Keratinocyte (primary cell): ENCODE measurements at regions not wholly inside any gene's neighbourhood (a gene's known extent, or its start where the extent isn't known, plus 50 kb on each side); places are given as distances from the start of the nearest gene placed in this dataset.

Experiments used
- DNase-seq: peaks from one replicate; pipeline ENCODE4 v3.0.0-alpha.2; 2011; ENCODE audit warnings: low read depth, missing footprints, low spot score
- FAIRE-seq: peaks from 2 replicates; lab custom pipeline; 2011; peaks lifted over from hg19 to GRCh38; lab: Jason Lieb, UNC
- H2AFZ ChIP-seq: 2 replicates; pipeline ENCODE4 v1.6.0; 2012; ENCODE audit warnings: low read length, control low read depth, inconsistent platforms; ENCODE audit not compliant: control insufficient read depth
- H3K27ac ChIP-seq: 2 replicates; pipeline ENCODE4 v1.5.1; 2011; ENCODE audit warnings: low read length; ENCODE audit not compliant: control insufficient read depth, insufficient read depth
- H3K27me3 ChIP-seq: 3 replicates; pipeline ENCODE4 v1.6.0; 2011; ENCODE audit warnings: low read length; ENCODE audit not compliant: control insufficient read depth, insufficient read depth; ENCODE audit errors: extremely low read depth
- H3K36me3 ChIP-seq, 2 experiments: 2 replicates in 1 of 2; 3 replicates in 1 of 2; pipeline ENCODE4 v1.5.1; 2011; ENCODE audit warnings: low read length in 2 of 2, mild to moderate bottlenecking in 1 of 2; ENCODE audit not compliant: control insufficient read depth in 2 of 2, insufficient read depth in 2 of 2; ENCODE audit errors: extremely low read depth in 1 of 2
- H3K4me1 ChIP-seq: 3 replicates; pipeline ENCODE4 v1.5.1; 2011; ENCODE audit warnings: low read length; ENCODE audit not compliant: control insufficient read depth, insufficient read depth; ENCODE audit errors: extremely low read depth
- H3K4me2 ChIP-seq: 3 replicates; pipeline ENCODE4 v1.6.0; 2011; ENCODE audit warnings: low read depth, low read length; ENCODE audit not compliant: control insufficient read depth, insufficient read depth; ENCODE audit errors: extremely low read depth
- H3K4me3 ChIP-seq, 3 experiments: fragments of 200-600 bp in 1 of 3; sonication (generic) in 1 of 3; 2 replicates in 2 of 3; 3 replicates in 1 of 3; pipeline ENCODE4 v1.5.1; 2011 to 2016; ENCODE audit warnings: low read length in 3 of 3, mild to moderate bottlenecking in 3 of 3, control low read depth in 2 of 3, inconsistent platforms in 1 of 3, low read depth in 1 of 3, mixed read lengths in 1 of 3, mixed run types in 1 of 3, moderate library complexity in 1 of 3; ENCODE audit not compliant: control insufficient read depth in 2 of 3, insufficient read depth in 2 of 3; ENCODE audit errors: extremely low read depth in 1 of 3
- H3K79me2 ChIP-seq: 2 replicates; pipeline ENCODE4 v1.6.0; 2012; ENCODE audit warnings: low read length; ENCODE audit not compliant: control insufficient read depth, insufficient read depth
- H3K9ac ChIP-seq: 3 replicates; pipeline ENCODE4 v1.6.0; 2011; ENCODE audit warnings: low read length; ENCODE audit not compliant: control insufficient read depth, insufficient read depth; ENCODE audit errors: extremely low read depth
- H3K9me1 ChIP-seq: 3 replicates; pipeline ENCODE4 v1.6.0; 2011; ENCODE audit warnings: low read length; ENCODE audit not compliant: control insufficient read depth, insufficient read depth; ENCODE audit errors: extremely low read depth
- H3K9me3 ChIP-seq: 2 replicates; pipeline ENCODE4 v1.5.1; 2012; ENCODE audit warnings: low read depth, low read length; ENCODE audit not compliant: control insufficient read depth
- H4K20me1 ChIP-seq: 3 replicates; pipeline ENCODE4 v1.6.0; 2011; ENCODE audit warnings: low read length; ENCODE audit not compliant: control insufficient read depth, insufficient read depth; ENCODE audit errors: extremely low read depth
- EZH2 ChIP-seq: IDR thresholded peaks from one replicate; pipeline ENCODE4 v1.6.1; 2012; ENCODE audit warnings: inconsistent platforms, mild to moderate bottlenecking, low read length, moderate library complexity
- dilution Hi-C: fragments of 300-500 bp; cut with MboI; formaldehyde crosslinking; loops from one replicate; pipeline ENCODE4 v1.7.0; 2020; ENCODE audit warnings: low sequenced_read_pairs; ENCODE audit not compliant: extremely low pct_ligation_motif_present
- TF ChIP-seq, protein P1 (sequence below), 3 experiments: IDR thresholded peaks in 1 of 3; conservative IDR thresholded peaks in 1 of 3; optimal IDR thresholded peaks in 1 of 3; 2 replicates in 2 of 3; 3 replicates in 1 of 3; pipeline versions ENCODE3 to v1.5.1; 2011; ENCODE audit warnings: low read length in 3 of 3, mild to moderate bottlenecking in 3 of 3, moderate library complexity in 2 of 3, control low read depth in 1 of 3, inconsistent platforms in 1 of 3; ENCODE audit not compliant: insufficient read depth in 2 of 3; ENCODE audit errors: extremely low read depth in 1 of 3

- FAIRE-seq: no peak
- dilution Hi-C loops: no loop called here
- H3K36me3 ChIP-seq: no peaks in the 10 kb centered on the region
- H3K27me3 ChIP-seq: no peaks in the 10 kb centered on the region
- H3K9ac ChIP-seq: no peak overlapping the region
- H2AFZ ChIP-seq: no peak overlapping the region
- H3K27ac ChIP-seq: no peak overlapping the region
- TF ChIP-seq, protein P1, sequence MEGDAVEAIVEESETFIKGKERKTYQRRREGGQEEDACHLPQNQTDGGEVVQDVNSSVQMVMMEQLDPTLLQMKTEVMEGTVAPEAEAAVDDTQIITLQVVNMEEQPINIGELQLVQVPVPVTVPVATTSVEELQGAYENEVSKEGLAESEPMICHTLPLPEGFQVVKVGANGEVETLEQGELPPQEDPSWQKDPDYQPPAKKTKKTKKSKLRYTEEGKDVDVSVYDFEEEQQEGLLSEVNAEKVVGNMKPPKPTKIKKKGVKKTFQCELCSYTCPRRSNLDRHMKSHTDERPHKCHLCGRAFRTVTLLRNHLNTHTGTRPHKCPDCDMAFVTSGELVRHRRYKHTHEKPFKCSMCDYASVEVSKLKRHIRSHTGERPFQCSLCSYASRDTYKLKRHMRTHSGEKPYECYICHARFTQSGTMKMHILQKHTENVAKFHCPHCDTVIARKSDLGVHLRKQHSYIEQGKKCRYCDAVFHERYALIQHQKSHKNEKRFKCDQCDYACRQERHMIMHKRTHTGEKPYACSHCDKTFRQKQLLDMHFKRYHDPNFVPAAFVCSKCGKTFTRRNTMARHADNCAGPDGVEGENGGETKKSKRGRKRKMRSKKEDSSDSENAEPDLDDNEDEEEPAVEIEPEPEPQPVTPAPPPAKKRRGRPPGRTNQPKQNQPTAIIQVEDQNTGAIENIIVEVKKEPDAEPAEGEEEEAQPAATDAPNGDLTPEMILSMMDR (optimal IDR thresholded peaks at IDR 0.05 in 1 of 3, IDR thresholded peaks at IDR 0.05 in 1 of 3, conservative IDR thresholded peaks at IDR 0.05 in 1 of 3; ENCODE audit: extremely low read depth in 1 of 3, insufficient read depth in 2 of 3, low read length in 3 of 3): no peak
- TF ChIP-seq EZH2: no peak
- no peaks in the 10 kb centered on the region for H4K20me1 ChIP-seq
- H3K9me1 ChIP-seq: no peaks in the 10 kb centered on the region
- DNase-seq: no peak
- H3K4me3 ChIP-seq: no peak overlapping the region
- no peaks in the 10 kb centered on the region for H3K79me2 ChIP-seq
- H3K4me1 ChIP-seq: no peaks in the 10 kb centered on the region
- H3K9me3 ChIP-seq: no peaks in the 10 kb centered on the region
- H3K4me2 ChIP-seq: no peak overlapping the region
These were observed 1256.1 kb upstream of the LRRN3 start for GRCh38 chr7:109834851-109835250.

- no peaks in the 10 kb centered on the region for H3K27me3 ChIP-seq
- no peak overlapping the region for H2AFZ ChIP-seq
- H3K9me1 ChIP-seq: no peaks in the 10 kb centered on the region
- FAIRE-seq: no peak
- H3K4me3 ChIP-seq: no peak overlapping the region
- H3K27ac ChIP-seq: no peak overlapping the region
- H3K4me2 ChIP-seq: no peak overlapping the region
- H3K9ac ChIP-seq: no peak overlapping the region
- no peak for TF ChIP-seq EZH2
- TF ChIP-seq, protein P1 (optimal IDR thresholded peaks at IDR 0.05 in 1 of 3, IDR thresholded peaks at IDR 0.05 in 1 of 3, conservative IDR thresholded peaks at IDR 0.05 in 1 of 3; ENCODE audit: extremely low read depth in 1 of 3, insufficient read depth in 2 of 3, low read length in 3 of 3): no peak
- dilution Hi-C loops: no loop called here
- no peaks in the 10 kb centered on the region for H3K36me3 ChIP-seq
- H4K20me1 ChIP-seq: no peaks in the 10 kb centered on the region
- no peak for DNase-seq
- H3K4me1 ChIP-seq: no peaks in the 10 kb centered on the region
- H3K9me3 ChIP-seq: no peaks in the 10 kb centered on the region
- H3K79me2 ChIP-seq: no peaks in the 10 kb centered on the region
These were observed 1255.3 kb upstream of the LRRN3 start for GRCh38 chr7:109835577-109835976.
